Activated T-cell treated with anti-CD3 and anti-CD28 coated beads, Interleukin-2, amount 50 U/mL, for 1 hour (primary cell): ENCODE measurements at regions not wholly inside any gene's neighbourhood (a gene's known extent, or its start where the extent isn't known, plus 50 kb on each side); places are given as distances from the start of the nearest gene placed in this dataset.
"Not testable (repeated sequence)": the region's sequence is repeated elsewhere in the genome, so short reads cannot be mapped to it uniquely, and the experiment has no call there.

Experiments used
- DNase-seq: peaks from one replicate; pipeline ENCODE4 v3.0.0-alpha.2; 2020

GRCh38 chr17:27066315-27066714 lies 227.6 kb upstream of the WSB1 start:
- no peak for DNase-seq

- DNase-seq: no peak
These were observed 223.9 kb upstream of the WSB1 start for GRCh38 chr17:27069842-27070508.

- DNase-seq: no peak
These were observed 223.1 kb upstream of the WSB1 start for GRCh38 chr17:27070836-27071235.

GRCh38 chr17:27072885-27073284 lies 221.0 kb upstream of the WSB1 start:
- DNase-seq: no peak

- DNase-seq: no peak
These were observed 217.1 kb upstream of the WSB1 start for GRCh38 chr17:27076814-27077213.

GRCh38 chr17:27078296-27078695 lies 215.6 kb upstream of the WSB1 start:
- no peak for DNase-seq

- no peak for DNase-seq
These were observed 214.3 kb upstream of the WSB1 start for GRCh38 chr17:27079660-27080059.

- DNase-seq: no peak
These were observed 212.8 kb upstream of the WSB1 start for GRCh38 chr17:27081002-27081638.

- no peak for DNase-seq
These were observed 211.7 kb upstream of the WSB1 start for GRCh38 chr17:27082023-27082774.

GRCh38 chr17:27082775-27083154 lies 211.1 kb upstream of the WSB1 start:
- DNase-seq: no peak

- DNase-seq: no peak
These were observed 210.3 kb upstream of the WSB1 start for GRCh38 chr17:27083408-27084185.

- no peak for DNase-seq
These were observed 208.4 kb upstream of the WSB1 start for GRCh38 chr17:27085517-27085916.

GRCh38 chr17:27086526-27086925 lies 207.4 kb upstream of the WSB1 start:
- no peak for DNase-seq

GRCh38 chr17:27087935-27088766 lies 205.8 kb upstream of the WSB1 start:
- no peak for DNase-seq

GRCh38 chr17:27088767-27089078 lies 205.2 kb upstream of the WSB1 start:
- no peak for DNase-seq

- not testable (repeated sequence) for DNase-seq
These were observed 204.6 kb upstream of the WSB1 start for GRCh38 chr17:27089079-27089928.

GRCh38 chr17:27089929-27090247 lies 204.0 kb upstream of the WSB1 start:
- DNase-seq: no peak

GRCh38 chr17:27090450-27091042 lies 203.4 kb upstream of the WSB1 start:
- DNase-seq: not testable (repeated sequence)

- DNase-seq: no peak
These were observed 202.8 kb upstream of the WSB1 start for GRCh38 chr17:27091043-27091497.

- not testable (repeated sequence) for DNase-seq
These were observed 199.7 kb upstream of the WSB1 start for GRCh38 chr17:27094179-27094578.

GRCh38 chr17:27095821-27096220 lies 198.1 kb upstream of the WSB1 start:
- DNase-seq: not testable (repeated sequence)
